Stomach (tissue), 8 donors: ENCODE measurements at regions not wholly inside any gene's neighbourhood (a gene's known extent, or its start where the extent isn't known, plus 50 kb on each side); places are given as distances from the start of the nearest gene placed in this dataset.

Source experiments
- DNase-seq, 2 donors: peaks; one replicate each; pipeline versions ENCODE4 v3.0.0 to v3.0.0-alpha.2; 2013 to 2019
- H3K27ac ChIP-seq, 5 donors: fragments of 200-600 bp in 4 of 5; sonication (generic) in 4 of 5; one replicate each; pipeline ENCODE4 v1.5.1; 2013 to 2019; ENCODE audit warnings: mild to moderate bottlenecking in 1 of 5, moderate library complexity in 1 of 5
- H3K27me3 ChIP-seq, 3 donors: fragments of 200-600 bp; sonication (generic); one replicate each; pipeline ENCODE4 v1.5.1; 2017 to 2019; ENCODE audit warnings: mixed run types in 1 of 3
- H3K36me3 ChIP-seq, 4 donors: fragments of 200-600 bp; sonication (generic); 1 replicate in 3 of 4; 2 replicates in 1 of 4; pipeline ENCODE4 v1.5.1; 2016 to 2019
- H3K4me1 ChIP-seq, 4 donors: fragments of 200-600 bp; sonication (generic); one replicate each; pipeline ENCODE4 v1.5.1; 2016 to 2019
- H3K4me3 ChIP-seq, 4 donors: fragments of 200-600 bp; sonication (generic) in 3 of 4; one replicate each; pipeline ENCODE4 v1.5.1; 2016 to 2019; ENCODE audit warnings: mild to moderate bottlenecking in 1 of 4
- H3K9me3 ChIP-seq, 4 donors: fragments of 200-600 bp; sonication (generic); one replicate each; pipeline ENCODE4 v1.5.1; 2016 to 2019
- EP300 ChIP-seq: sonication (generic); formaldehyde crosslinking; IDR thresholded peaks from one replicate; pipeline ENCODE4 v1.6.1; 2017; ENCODE audit warnings: antibody characterized with exemption
- POLR2A ChIP-seq, 4 donors: fragments of 450-650 bp; IDR thresholded peaks; one replicate each; pipeline ENCODE4 v1.6.1; 2016; ENCODE audit warnings: antibody characterized with exemption in 4 of 4, control low read depth in 2 of 4, mild to moderate bottlenecking in 1 of 4, moderate library complexity in 1 of 4
- POLR2AphosphoS5 ChIP-seq, 3 donors: sonication (generic); formaldehyde crosslinking; IDR thresholded peaks; one replicate each; pipeline ENCODE4 v1.6.1; 2016; ENCODE audit warnings: antibody characterized with exemption in 3 of 3
- WGBS, 5 donors: extraction: QIAGEN DNeasy Blood & Tissue Kit in 3 of 5; methylation state at CpG; one replicate each; pipeline versions ENCODE4 v1.1.5 to v1.1.7; 2013 to 2018; 5-methylcytosine and 5-hydroxymethylcytosine counted together
- intact Hi-C: fragments of 100-400 bp; cut with DNase I; formaldehyde crosslinking; loops from one replicate; pipeline ENCODE4 v1.15.1; 2023; ENCODE audit warnings: low total_unique reads
- TF ChIP-seq, protein P1 (sequence below), 7 experiments: fragments of 450-650 bp in 4 of 7; fragments of 200-600 bp in 3 of 7; sonication (generic) in 3 of 7; IDR thresholded peaks; one replicate each; pipeline ENCODE4 v1.5.1; 2016 to 2019; ENCODE audit warnings: antibody characterized with exemption in 7 of 7, control low read depth in 2 of 7, mild to moderate bottlenecking in 1 of 7
- donor health status: healthy with polysubstance abuse.
- donor health status: Bipolar disorder and iron deficiency.
- donor health status: healthy.

DNA sequence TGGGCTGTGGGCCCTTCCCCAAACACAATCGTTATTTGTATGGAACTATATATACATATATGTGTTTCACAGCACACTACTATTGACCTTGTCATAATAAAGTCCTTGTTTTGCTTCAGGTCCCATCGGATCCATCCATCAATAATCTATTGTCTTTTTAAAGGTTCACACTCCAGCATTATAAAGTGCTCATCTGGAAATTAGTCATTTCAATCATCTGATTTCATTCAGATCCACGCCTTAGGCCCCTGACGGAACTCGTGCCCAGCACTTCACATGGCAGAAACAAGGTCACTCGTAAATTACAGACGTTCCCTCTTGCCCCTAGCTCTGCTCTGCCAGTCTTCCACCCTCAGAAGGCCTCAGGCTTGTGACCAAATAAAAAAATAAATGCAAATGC is 133.1 kb upstream of the PPP2R2D start:
- H3K27me3 ChIP-seq: peaks cover 0 to 11% (median 4%) of the 10 kb centered on the region in 3 donors
- H3K36me3 ChIP-seq: no peaks in the 10 kb centered on the region
- no peak for DNase-seq
- H3K4me3 ChIP-seq: no peak overlapping the region
- TF ChIP-seq EP300: no peak
- no peak for TF ChIP-seq POLR2AphosphoS5 (IDR thresholded peaks at IDR 0.05)
- TF ChIP-seq, protein P1, sequence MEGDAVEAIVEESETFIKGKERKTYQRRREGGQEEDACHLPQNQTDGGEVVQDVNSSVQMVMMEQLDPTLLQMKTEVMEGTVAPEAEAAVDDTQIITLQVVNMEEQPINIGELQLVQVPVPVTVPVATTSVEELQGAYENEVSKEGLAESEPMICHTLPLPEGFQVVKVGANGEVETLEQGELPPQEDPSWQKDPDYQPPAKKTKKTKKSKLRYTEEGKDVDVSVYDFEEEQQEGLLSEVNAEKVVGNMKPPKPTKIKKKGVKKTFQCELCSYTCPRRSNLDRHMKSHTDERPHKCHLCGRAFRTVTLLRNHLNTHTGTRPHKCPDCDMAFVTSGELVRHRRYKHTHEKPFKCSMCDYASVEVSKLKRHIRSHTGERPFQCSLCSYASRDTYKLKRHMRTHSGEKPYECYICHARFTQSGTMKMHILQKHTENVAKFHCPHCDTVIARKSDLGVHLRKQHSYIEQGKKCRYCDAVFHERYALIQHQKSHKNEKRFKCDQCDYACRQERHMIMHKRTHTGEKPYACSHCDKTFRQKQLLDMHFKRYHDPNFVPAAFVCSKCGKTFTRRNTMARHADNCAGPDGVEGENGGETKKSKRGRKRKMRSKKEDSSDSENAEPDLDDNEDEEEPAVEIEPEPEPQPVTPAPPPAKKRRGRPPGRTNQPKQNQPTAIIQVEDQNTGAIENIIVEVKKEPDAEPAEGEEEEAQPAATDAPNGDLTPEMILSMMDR (IDR thresholded peaks at IDR 0.05): no peak
- no peak for TF ChIP-seq POLR2A (IDR thresholded peaks at IDR 0.05)
- intact Hi-C loops: no loop called here
- H3K27ac ChIP-seq: no peak overlapping the region
- 84 to 92% (median 89%) methylated on average over 7 of the region's 7 CpGs for WGBS, 5 donors
- H3K9me3 ChIP-seq: no peaks in the 10 kb centered on the region
- no peaks in the 10 kb centered on the region for H3K4me1 ChIP-seq

DNA sequence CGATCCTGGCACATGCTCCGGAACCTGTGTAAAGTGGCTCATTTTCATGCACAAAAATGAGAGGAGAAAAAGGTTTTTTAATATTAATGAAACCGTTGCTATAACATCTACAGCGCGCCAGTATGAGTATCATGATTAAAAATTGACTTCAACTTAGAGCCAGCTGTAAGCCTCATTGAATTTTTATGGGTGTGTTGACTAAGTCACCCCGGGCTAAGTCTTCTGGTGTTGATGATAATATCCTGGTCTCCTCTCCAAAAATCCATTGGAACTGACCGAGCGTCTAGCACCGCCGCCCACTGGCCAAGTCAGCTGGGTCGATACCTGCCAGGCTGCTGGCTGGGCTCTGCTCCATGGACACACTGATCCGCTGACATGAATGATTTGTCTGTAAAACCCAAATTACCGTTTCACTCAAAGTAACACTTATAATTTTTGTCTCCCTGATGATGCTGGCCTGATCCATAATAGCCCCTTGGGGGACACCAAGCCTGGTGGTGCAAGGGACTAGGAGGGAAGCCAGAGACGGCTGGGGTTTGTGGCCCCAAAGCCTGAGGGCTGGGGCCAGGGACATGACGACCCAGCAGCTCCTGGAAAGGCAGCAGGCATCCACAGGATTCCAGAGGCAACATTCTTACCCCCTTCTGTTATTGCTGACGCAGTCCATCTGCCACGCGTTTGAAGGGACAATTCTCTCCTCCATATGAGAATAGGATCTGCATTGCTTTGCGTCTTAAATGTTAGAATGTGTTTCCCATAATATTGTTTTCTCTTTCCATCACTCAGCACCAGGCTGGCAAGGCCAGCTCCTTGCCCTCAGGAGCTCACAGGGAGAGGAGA is 131.0 kb upstream of the PPP2R2D start:
- H3K27me3 ChIP-seq: peaks cover 0 to 7% (median 0%) of the 10 kb centered on the region in 3 donors
- H3K4me1 ChIP-seq: no peaks in the 10 kb centered on the region
- 78 to 84% (median 80%) methylated on average over 19 of the region's 19 CpGs for whole genome bisulfite sequencing, 5 donors
- no peak for TF ChIP-seq POLR2AphosphoS5 (IDR thresholded peaks at IDR 0.05)
- TF ChIP-seq, protein P1 (IDR thresholded peaks at IDR 0.05): no peak
- no peak for TF ChIP-seq EP300
- TF ChIP-seq POLR2A (IDR thresholded peaks at IDR 0.05): no peak
- H3K27ac ChIP-seq: no peak overlapping the region
- H3K9me3 ChIP-seq: no peaks in the 10 kb centered on the region
- H3K36me3 ChIP-seq: no peaks in the 10 kb centered on the region
- intact Hi-C loops: no loop called here
- H3K4me3 ChIP-seq: no peak overlapping the region
- DNase-seq: peak in 1 of 2 donors; percentile 37

- Histone ChIP-seq H3K27me3 (peaks cover 0 to 7% (median 0%) of the 10 kb centered on the region in 3 donors), H3K36me3 (no peaks in the 10 kb centered on the region), H3K9me3 (peaks cover 0 to 8% (median 6%) of the 10 kb centered on the region in 4 donors), H3K27ac (no peak overlapping the region), H3K4me3 (no peak overlapping the region), H3K4me1 (no peaks in the 10 kb centered on the region)
- no peak for DNase-seq
- intact Hi-C loops: no loop called here
- WGBS, 5 donors: 59 to 87% (median 69%) methylated on average over 16 to 21 of the region's 21 CpGs
- TF ChIP-seq EP300: no peak
- TF ChIP-seq, protein P1 (IDR thresholded peaks at IDR 0.05): no peak
- TF ChIP-seq POLR2A (IDR thresholded peaks at IDR 0.05): no peak
- no peak for TF ChIP-seq POLR2AphosphoS5 (IDR thresholded peaks at IDR 0.05)
These were observed 129.7 kb upstream of the PPP2R2D start for GRCh38 chr10:131770946-131771633.

DNA sequence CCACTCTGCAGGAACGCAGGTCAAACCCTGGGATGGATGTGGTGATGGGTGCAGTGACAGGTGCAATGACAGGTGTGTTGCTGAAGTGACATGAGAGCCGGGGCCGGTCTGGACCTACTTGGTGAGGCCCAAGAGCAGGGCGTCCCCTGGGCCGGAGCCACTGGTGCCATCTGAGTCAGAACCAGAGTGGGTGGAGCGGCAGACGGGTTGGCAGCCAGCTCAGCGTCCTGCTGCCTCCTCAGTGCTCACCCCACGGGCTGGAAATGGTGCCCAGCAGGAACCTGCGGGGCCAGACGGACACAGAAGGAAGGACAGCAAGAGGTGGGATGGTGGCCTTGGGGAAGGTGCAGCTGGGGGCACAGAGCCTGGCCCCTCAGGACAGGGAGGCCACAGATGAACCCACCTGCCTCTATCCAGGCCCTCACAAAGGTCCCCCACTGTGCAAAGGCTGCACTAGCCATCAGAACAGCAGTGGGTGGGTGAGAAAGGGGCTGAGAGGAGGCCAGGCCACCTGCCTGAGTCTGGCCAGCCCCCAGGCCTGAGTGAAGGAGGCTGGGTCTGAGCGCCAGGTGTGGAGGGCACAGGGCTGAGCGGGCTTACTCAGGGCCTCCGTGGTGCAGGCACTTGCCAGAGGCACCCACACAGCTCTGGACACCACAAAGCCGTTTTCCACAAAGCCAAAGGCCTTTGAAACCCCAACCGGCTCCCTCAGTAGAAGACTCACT is 129.0 kb upstream of the PPP2R2D start:
- intact Hi-C loops: no loop called here
- no peaks in the 10 kb centered on the region for H3K4me1 ChIP-seq
- H3K27me3 ChIP-seq: peaks cover 0 to 7% (median 0%) of the 10 kb centered on the region in 3 donors
- no peak for DNase-seq
- H3K4me3 ChIP-seq: no peak overlapping the region
- TF ChIP-seq POLR2AphosphoS5 (IDR thresholded peaks at IDR 0.05): no peak
- no peak for TF ChIP-seq EP300
- TF ChIP-seq, protein P1 (IDR thresholded peaks at IDR 0.05): no peak
- no peak for TF ChIP-seq POLR2A (IDR thresholded peaks at IDR 0.05)
- WGBS, 5 donors: 73 to 87% (median 85%) methylated on average over 13 to 16 of the region's 16 CpGs
- H3K36me3 ChIP-seq: no peaks in the 10 kb centered on the region
- H3K27ac ChIP-seq: no peak overlapping the region
- H3K9me3 ChIP-seq: peaks cover 5 to 16% (median 13%) of the 10 kb centered on the region in 4 donors
